Endothelial cell (in vitro differentiated cells): ENCODE measurements at regions not wholly inside any gene's neighbourhood (a gene's known extent, or its start where the extent isn't known, plus 50 kb on each side); places are given as distances from the start of the nearest gene placed in this dataset.

Source experiments
- DNase-seq: peaks from one replicate; pipeline ENCODE4 v3.0.0; 2021; ENCODE audit warnings: low spot score
- H3K27ac Mint-ChIP-seq: one replicate; pipeline ENCODE4 v1.8.0; 2021; ENCODE audit warnings: mixed read lengths, inconsistent platforms; ENCODE audit not compliant: unreplicated experiment
- H3K27me3 Mint-ChIP-seq: one replicate; pipeline ENCODE4 v1.8.0; 2021; ENCODE audit warnings: mild to moderate bottlenecking, moderate library complexity, mixed read lengths, inconsistent platforms; ENCODE audit not compliant: unreplicated experiment
- H3K36me3 Mint-ChIP-seq: one replicate; pipeline ENCODE4 v1.8.0; 2021; ENCODE audit warnings: mild to moderate bottlenecking, low read depth, mixed read lengths, inconsistent platforms; ENCODE audit not compliant: unreplicated experiment
- H3K4me1 Mint-ChIP-seq: one replicate; pipeline ENCODE4 v1.8.0; 2021; ENCODE audit warnings: mild to moderate bottlenecking, mixed read lengths, inconsistent platforms; ENCODE audit not compliant: unreplicated experiment
- H3K4me3 Mint-ChIP-seq: one replicate; pipeline ENCODE4 v1.8.0; 2021; ENCODE audit warnings: mild to moderate bottlenecking, mixed read lengths, inconsistent platforms; ENCODE audit not compliant: unreplicated experiment
- H3K9me3 Mint-ChIP-seq: one replicate; pipeline ENCODE4 v1.8.0; 2021; ENCODE audit warnings: mixed read lengths, inconsistent platforms; ENCODE audit not compliant: unreplicated experiment
- TF ChIP-seq, protein P1 (sequence below): fragments of 200-600 bp; sonication (generic); IDR thresholded peaks from one replicate; pipeline ENCODE4 v1.5.0; 2021; ENCODE audit warnings: antibody characterized with exemption; ENCODE audit not compliant: unreplicated experiment

DNA sequence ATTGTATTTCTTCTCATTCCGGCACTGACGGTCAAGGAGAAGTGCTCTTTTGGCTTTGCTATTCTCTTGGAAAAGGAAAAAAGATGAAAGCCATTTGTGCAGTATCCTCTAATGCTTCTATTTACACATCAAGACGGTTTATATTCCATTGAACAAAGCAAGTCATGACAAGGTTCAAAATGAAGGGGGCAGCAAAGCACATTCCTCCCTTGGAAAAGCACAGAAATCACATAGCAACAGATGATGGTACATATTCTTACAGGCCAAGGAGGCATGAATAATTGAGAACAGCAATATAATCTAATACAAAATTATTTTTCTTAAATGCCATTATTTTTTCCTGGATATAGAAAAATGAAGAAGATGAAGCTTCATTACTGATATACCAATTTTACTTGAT lies 508.2 kb upstream of the JAG1 start:
- no peaks in the 10 kb centered on the region for H3K4me1 Mint-ChIP-seq
- DNase-seq = no peak
- TF ChIP-seq, protein P1, sequence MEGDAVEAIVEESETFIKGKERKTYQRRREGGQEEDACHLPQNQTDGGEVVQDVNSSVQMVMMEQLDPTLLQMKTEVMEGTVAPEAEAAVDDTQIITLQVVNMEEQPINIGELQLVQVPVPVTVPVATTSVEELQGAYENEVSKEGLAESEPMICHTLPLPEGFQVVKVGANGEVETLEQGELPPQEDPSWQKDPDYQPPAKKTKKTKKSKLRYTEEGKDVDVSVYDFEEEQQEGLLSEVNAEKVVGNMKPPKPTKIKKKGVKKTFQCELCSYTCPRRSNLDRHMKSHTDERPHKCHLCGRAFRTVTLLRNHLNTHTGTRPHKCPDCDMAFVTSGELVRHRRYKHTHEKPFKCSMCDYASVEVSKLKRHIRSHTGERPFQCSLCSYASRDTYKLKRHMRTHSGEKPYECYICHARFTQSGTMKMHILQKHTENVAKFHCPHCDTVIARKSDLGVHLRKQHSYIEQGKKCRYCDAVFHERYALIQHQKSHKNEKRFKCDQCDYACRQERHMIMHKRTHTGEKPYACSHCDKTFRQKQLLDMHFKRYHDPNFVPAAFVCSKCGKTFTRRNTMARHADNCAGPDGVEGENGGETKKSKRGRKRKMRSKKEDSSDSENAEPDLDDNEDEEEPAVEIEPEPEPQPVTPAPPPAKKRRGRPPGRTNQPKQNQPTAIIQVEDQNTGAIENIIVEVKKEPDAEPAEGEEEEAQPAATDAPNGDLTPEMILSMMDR = peak; percentile 36
- H3K36me3 Mint-ChIP-seq = no peaks in the 10 kb centered on the region
- no peaks in the 10 kb centered on the region for H3K9me3 Mint-ChIP-seq
- H3K27ac Mint-ChIP-seq = no peak overlapping the region
- H3K27me3 Mint-ChIP-seq = no peaks in the 10 kb centered on the region
- no peak overlapping the region for H3K4me3 Mint-ChIP-seq

DNA sequence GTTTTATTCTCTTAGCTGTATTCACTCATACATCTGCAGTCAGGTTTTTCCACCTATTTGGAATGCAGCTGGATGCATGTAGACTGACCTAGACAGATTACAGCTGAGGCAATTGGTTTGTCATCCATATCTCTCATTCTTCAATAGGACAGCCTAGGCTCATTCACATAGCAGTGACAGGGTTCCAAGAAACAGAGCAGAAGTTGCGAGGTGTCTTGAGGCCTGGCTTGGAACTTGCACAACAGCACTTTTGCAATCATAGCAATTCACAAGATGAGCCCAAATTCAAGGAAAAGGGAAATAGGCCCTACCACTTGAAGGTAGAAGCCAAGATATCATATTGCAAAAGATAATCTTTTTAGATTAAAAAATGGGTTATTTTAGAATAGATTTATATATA lies 508.9 kb upstream of the JAG1 start:
- Mint-ChIP-seq H3K4me1 (no peaks in the 10 kb centered on the region), H3K27ac (no peak overlapping the region), H3K9me3 (no peaks in the 10 kb centered on the region), H3K4me3 (no peak overlapping the region), H3K27me3 (no peaks in the 10 kb centered on the region), H3K36me3 (no peaks in the 10 kb centered on the region)
- no peak for DNase-seq
- TF ChIP-seq, protein P1 = no peak

DNA sequence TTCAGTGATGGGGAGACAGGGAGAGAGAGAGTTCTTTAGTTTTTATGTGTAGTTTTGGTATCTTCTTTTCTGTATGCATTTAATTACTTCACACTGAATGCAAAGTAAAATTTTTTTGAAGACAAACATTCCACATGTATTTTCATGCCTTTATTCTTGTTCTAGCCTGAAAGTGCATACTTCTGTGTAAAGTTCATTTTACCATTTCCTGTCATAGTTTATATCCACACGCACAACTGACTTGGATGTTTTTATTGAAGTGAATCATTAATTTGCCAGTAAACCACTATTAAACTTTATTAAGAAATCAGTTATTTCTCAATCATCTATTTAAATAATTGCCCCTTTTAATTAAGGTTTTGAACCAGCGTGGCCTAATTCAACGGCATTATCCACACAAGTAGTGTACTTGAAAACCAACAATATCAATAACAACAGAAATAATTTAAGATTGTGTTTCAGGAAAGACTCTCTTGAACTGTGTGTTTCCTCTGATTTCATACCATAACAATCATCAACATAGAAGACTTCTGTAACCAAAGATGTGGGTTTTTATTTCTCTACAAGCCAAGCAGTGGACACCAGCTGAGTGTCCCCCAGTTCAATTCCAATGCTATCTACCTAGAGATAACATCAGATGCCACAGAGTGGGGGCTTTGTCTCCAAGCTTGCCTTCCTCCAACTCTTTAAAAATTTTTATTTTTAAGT lies 512.7 kb upstream of the JAG1 start:
- no peaks in the 10 kb centered on the region for H3K27me3 Mint-ChIP-seq
- no peaks in the 10 kb centered on the region for H3K36me3 Mint-ChIP-seq
- H3K9me3 Mint-ChIP-seq = no peaks in the 10 kb centered on the region
- DNase-seq = no peak
- H3K27ac Mint-ChIP-seq = no peak overlapping the region
- no peak overlapping the region for H3K4me3 Mint-ChIP-seq
- no peaks in the 10 kb centered on the region for H3K4me1 Mint-ChIP-seq
- TF ChIP-seq, protein P1 = no peak

DNA sequence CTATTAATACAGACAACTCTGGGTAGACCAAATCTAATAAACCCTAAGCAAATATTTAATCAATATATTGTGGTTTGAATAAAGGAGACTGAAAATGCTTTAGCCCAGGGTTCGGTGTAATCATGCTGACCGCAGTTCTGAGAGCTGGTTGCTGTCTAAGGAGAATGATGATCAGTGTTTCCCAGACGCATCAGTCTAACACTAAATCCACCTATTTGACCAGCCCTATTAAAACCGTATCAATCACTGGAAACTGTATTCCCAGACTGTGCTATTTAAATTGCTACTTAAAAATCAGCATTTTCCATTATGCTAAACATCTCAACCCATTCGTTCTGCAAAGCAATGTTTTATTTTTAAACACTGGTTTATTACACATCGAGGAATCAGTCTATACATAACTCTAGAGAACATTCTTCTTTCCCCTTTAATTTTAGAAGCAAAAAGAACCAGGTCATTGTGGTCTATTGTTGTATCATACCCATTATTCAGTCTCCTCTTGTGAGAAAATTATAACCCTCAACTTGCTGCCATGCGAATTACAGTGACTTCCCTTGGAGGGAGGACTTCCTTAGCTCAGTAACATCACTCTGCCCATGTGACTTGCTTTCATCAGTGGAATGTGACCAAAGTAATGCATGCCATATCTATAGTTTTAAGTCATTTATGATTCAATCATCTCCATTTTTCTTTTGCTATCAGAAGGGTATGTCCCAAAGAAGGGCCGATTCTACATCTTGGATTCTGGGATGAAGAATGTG lies 515.2 kb upstream of the JAG1 start:
- DNase-seq = no peak
- Mint-ChIP-seq H3K9me3 (no peaks in the 10 kb centered on the region), H3K4me1 (no peaks in the 10 kb centered on the region), H3K27me3 (no peaks in the 10 kb centered on the region), H3K27ac (no peak overlapping the region), H3K36me3 (no peaks in the 10 kb centered on the region), H3K4me3 (no peak overlapping the region)
- TF ChIP-seq, protein P1 = no peak

DNA sequence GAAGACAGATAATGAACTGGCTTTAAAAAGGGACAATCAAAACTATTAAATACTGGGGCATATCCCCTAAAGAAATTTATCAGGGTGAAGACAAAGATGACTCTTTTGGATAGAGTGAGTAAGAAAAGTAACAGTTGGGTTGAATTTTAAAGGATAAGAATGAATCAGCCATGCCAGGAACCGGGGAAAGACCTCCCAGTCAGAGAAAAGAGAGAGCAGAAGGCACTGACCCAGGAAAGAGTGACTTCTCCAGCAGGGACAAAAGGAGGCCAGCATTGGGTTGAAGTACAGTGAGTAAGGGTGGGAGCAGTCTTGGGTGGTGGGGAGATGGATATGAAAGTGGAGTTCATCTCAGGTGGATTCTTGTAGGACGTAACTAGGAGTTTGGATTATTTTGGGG lies 516.9 kb upstream of the JAG1 start:
- peaks cover 1% of the 10 kb centered on the region for H3K4me1 Mint-ChIP-seq
- DNase-seq = no peak
- H3K27ac Mint-ChIP-seq = no peak overlapping the region
- TF ChIP-seq, protein P1 = no peak
- no peaks in the 10 kb centered on the region for H3K36me3 Mint-ChIP-seq
- H3K4me3 Mint-ChIP-seq = no peak overlapping the region
- no peaks in the 10 kb centered on the region for H3K9me3 Mint-ChIP-seq
- H3K27me3 Mint-ChIP-seq = no peaks in the 10 kb centered on the region
